Breast epithelium (tissue), 3 donors: ENCODE measurements at regions not wholly inside any gene's neighbourhood (a gene's known extent, or its start where the extent isn't known, plus 50 kb on each side); places are given as distances from the start of the nearest gene placed in this dataset.

ENCODE experiments used
- POLR2AphosphoS5 ChIP-seq, 3 donors: sonication (generic); formaldehyde crosslinking; IDR thresholded peaks; one replicate each; pipeline ENCODE4 v1.6.1; 2017; ENCODE audit warnings: antibody characterized with exemption in 3 of 3
- TF ChIP-seq, protein P1 (sequence below), 3 donors: fragments of 450-650 bp; IDR thresholded peaks; one replicate each; pipeline ENCODE4 v1.5.1; 2016 to 2017; ENCODE audit warnings: antibody characterized with exemption in 3 of 3, mild to moderate bottlenecking in 3 of 3, moderate library complexity in 3 of 3

GRCh38 chr7:81594767-81595166 lies 175.1 kb downstream of the HGF start:
- TF ChIP-seq, protein P1, sequence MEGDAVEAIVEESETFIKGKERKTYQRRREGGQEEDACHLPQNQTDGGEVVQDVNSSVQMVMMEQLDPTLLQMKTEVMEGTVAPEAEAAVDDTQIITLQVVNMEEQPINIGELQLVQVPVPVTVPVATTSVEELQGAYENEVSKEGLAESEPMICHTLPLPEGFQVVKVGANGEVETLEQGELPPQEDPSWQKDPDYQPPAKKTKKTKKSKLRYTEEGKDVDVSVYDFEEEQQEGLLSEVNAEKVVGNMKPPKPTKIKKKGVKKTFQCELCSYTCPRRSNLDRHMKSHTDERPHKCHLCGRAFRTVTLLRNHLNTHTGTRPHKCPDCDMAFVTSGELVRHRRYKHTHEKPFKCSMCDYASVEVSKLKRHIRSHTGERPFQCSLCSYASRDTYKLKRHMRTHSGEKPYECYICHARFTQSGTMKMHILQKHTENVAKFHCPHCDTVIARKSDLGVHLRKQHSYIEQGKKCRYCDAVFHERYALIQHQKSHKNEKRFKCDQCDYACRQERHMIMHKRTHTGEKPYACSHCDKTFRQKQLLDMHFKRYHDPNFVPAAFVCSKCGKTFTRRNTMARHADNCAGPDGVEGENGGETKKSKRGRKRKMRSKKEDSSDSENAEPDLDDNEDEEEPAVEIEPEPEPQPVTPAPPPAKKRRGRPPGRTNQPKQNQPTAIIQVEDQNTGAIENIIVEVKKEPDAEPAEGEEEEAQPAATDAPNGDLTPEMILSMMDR (IDR thresholded peaks at IDR 0.05), result no peak
- no peak for TF ChIP-seq POLR2AphosphoS5 (IDR thresholded peaks at IDR 0.05)
